Upper lobe of left lung (tissue), 4 donors: ENCODE measurements at regions not wholly inside any gene's neighbourhood (a gene's known extent, or its start where the extent isn't known, plus 50 kb on each side); places are given as distances from the start of the nearest gene placed in this dataset.

ENCODE experiments used
- POLR2A ChIP-seq, 4 donors: fragments of 450-650 bp; IDR thresholded peaks; one replicate each; pipeline ENCODE4 v1.5.1; 2016 to 2017; ENCODE audit warnings: antibody characterized with exemption in 4 of 4, mild to moderate bottlenecking in 2 of 4
- POLR2AphosphoS5 ChIP-seq, 2 donors: sonication (generic); formaldehyde crosslinking; IDR thresholded peaks; one replicate each; pipeline ENCODE4 v1.5.1; 2017; ENCODE audit warnings: antibody characterized with exemption in 2 of 2
- TF ChIP-seq, protein P1 (sequence below), 6 experiments: fragments of 450-650 bp in 4 of 6; fragments of 200-600 bp in 2 of 6; sonication (generic) in 2 of 6; IDR thresholded peaks; one replicate each; pipeline ENCODE4 v1.5.1; 2016 to 2019; ENCODE audit warnings: antibody characterized with exemption in 6 of 6

DNA sequence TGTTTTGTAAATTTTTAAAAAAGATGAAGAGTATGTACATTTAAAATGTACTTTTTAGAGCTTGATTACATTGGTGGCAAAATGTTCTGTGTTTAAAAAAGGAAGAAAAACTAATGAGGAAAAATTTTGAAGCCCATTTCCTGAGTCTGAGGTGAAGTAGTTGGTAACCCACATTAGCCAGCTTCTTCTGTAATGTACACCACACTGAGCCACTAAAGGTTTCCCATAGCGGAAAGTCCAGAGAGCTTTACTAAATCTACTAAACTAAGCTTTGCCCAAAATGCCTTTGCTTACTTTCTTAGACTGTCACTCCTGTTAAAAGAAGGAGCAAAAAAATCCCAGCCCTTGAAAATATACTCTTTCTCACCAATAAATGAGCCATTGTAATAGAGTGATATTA is 804.8 kb upstream of the ZEB2 start:
- TF ChIP-seq, protein P1, sequence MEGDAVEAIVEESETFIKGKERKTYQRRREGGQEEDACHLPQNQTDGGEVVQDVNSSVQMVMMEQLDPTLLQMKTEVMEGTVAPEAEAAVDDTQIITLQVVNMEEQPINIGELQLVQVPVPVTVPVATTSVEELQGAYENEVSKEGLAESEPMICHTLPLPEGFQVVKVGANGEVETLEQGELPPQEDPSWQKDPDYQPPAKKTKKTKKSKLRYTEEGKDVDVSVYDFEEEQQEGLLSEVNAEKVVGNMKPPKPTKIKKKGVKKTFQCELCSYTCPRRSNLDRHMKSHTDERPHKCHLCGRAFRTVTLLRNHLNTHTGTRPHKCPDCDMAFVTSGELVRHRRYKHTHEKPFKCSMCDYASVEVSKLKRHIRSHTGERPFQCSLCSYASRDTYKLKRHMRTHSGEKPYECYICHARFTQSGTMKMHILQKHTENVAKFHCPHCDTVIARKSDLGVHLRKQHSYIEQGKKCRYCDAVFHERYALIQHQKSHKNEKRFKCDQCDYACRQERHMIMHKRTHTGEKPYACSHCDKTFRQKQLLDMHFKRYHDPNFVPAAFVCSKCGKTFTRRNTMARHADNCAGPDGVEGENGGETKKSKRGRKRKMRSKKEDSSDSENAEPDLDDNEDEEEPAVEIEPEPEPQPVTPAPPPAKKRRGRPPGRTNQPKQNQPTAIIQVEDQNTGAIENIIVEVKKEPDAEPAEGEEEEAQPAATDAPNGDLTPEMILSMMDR (IDR thresholded peaks at IDR 0.05): no peak
- TF ChIP-seq POLR2A (IDR thresholded peaks at IDR 0.05) (no peak), POLR2AphosphoS5 (IDR thresholded peaks at IDR 0.05) (no peak)
